GM23248 (cell line): ENCODE measurements at regions not wholly inside any gene's neighbourhood (a gene's known extent, or its start where the extent isn't known, plus 50 kb on each side); places are given as distances from the start of the nearest gene placed in this dataset.

Experiments
- DNase-seq: peaks from one replicate; pipeline ENCODE4 v3.0.0-alpha.2; 2015
- H2AFZ ChIP-seq: fragments of 200-600 bp; sonication (generic); 2 replicates; pipeline ENCODE4 v1.6.1; 2016; ENCODE audit warnings: antibody characterized with exemption
- H3F3A ChIP-seq: fragments of 200-600 bp; sonication (generic); 2 replicates; pipeline ENCODE4 v1.6.1; 2016; ENCODE audit warnings: mild to moderate bottlenecking, antibody characterized with exemption, mixed run types; ENCODE audit not compliant: insufficient read depth
- H3K27ac ChIP-seq: fragments of 200-600 bp; sonication (generic); 2 replicates; pipeline ENCODE4 v1.5.1; 2016; ENCODE audit warnings: mild to moderate bottlenecking
- H3K27me3 ChIP-seq: fragments of 200-600 bp; sonication (generic); replicated peaks from 2 replicates; pipeline ENCODE4 v1.6.1; 2016; ENCODE audit warnings: mild to moderate bottlenecking; ENCODE audit not compliant: insufficient read depth
- H3K36me3 ChIP-seq: fragments of 200-600 bp; sonication (generic); 2 replicates; pipeline ENCODE4 v1.6.1; 2016; ENCODE audit warnings: low read depth, mild to moderate bottlenecking
- H3K4me1 ChIP-seq: fragments of 200-600 bp; sonication (generic); 2 replicates; pipeline ENCODE4 v1.6.1; 2016; ENCODE audit warnings: mild to moderate bottlenecking; ENCODE audit not compliant: insufficient read depth
- H3K4me2 ChIP-seq: fragments of 200-600 bp; sonication (generic); one replicate; pipeline ENCODE4 v1.6.1; 2016; ENCODE audit warnings: mild to moderate bottlenecking; ENCODE audit not compliant: unreplicated experiment
- H3K4me3 ChIP-seq: fragments of 200-600 bp; sonication (generic); 2 replicates; pipeline ENCODE4 v1.5.1; 2016; ENCODE audit warnings: mild to moderate bottlenecking
- H3K79me2 ChIP-seq: fragments of 200-600 bp; sonication (generic); 2 replicates; pipeline ENCODE4 v1.6.1; 2016; ENCODE audit warnings: mild to moderate bottlenecking; ENCODE audit not compliant: insufficient read depth
- H3K9ac ChIP-seq: fragments of 200-600 bp; sonication (generic); 2 replicates; pipeline ENCODE4 v1.6.1; 2016; ENCODE audit warnings: mild to moderate bottlenecking
- H3K9me2 ChIP-seq: fragments of 200-600 bp; sonication (generic); 2 replicates; pipeline ENCODE4 v1.6.1; 2016; ENCODE audit warnings: mixed run types, mild to moderate bottlenecking, moderate library complexity; ENCODE audit not compliant: insufficient read depth
- H3K9me3 ChIP-seq: fragments of 200-600 bp; sonication (generic); one replicate; pipeline ENCODE4 v1.6.1; 2017; ENCODE audit warnings: low read depth
- H4K20me1 ChIP-seq: fragments of 200-600 bp; sonication (generic); 2 replicates; pipeline ENCODE4 v1.6.0; 2016; ENCODE audit not compliant: insufficient read depth
- EZH2 ChIP-seq: fragments of 200-600 bp; sonication (generic); IDR thresholded peaks from 2 replicates; pipeline ENCODE4 v1.6.1; 2018; ENCODE audit warnings: antibody characterized with exemption, mild to moderate bottlenecking; ENCODE audit not compliant: insufficient read depth, poor library complexity, severe bottlenecking
- EZH2phosphoT487 ChIP-seq: fragments of 200-600 bp; sonication (generic); IDR thresholded peaks from 2 replicates; pipeline ENCODE4 v1.6.1; 2018; ENCODE audit warnings: antibody characterized with exemption, moderate library complexity, mild to moderate bottlenecking, low read depth; ENCODE audit not compliant: insufficient read depth
- WGBS, 2 experiments: methylation state at CpG; one replicate each; pipeline ENCODE4 v1.1.6; 2015 to 2017; ENCODE audit warnings: low lambda C conversion rate in 2 of 2, low coverage in 1 of 2; ENCODE audit errors: missing lambda C conversion rate in 2 of 2; 5-methylcytosine and 5-hydroxymethylcytosine counted together
- in situ Hi-C: fragments of 300-500 bp; cut with MboI; formaldehyde crosslinking; loops from 2 replicates; pipeline ENCODE4 v1.15.0; 2020

DNA sequence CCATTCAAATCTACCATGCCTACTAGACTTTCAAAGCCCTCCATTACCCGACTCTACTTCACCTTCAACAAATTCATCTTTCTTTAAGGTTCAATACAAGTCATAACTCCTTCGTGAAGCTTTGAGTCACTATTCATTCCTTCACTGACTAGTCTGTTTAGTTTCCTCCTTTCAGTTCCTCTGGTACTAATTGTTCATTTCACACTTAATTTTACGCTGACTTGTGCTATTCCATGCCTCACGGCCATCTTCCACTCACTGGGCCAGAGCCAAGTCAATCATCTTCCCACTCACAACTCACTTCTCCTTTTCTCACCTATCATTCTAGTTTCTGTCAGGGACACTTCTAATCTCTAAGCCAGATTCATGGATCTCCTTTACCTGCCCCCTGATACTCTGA lies 136.2 kb downstream of the MTX2 start:
- Histone ChIP-seq H3K79me2 (no peaks in the 10 kb centered on the region), H3K4me1 (no peaks in the 10 kb centered on the region; the same call in 1 of the 2 replicates), H2AFZ (no peak overlapping the region), H3K9me3 (no peaks in the 10 kb centered on the region), H4K20me1 (no peaks in the 10 kb centered on the region), H3F3A (no peaks in the 10 kb centered on the region), H3K9ac (no peak overlapping the region), H3K9me2 (no peaks in the 10 kb centered on the region), H3K27ac (no peak overlapping the region), H3K4me2 (no peak overlapping the region), H3K27me3 (no peaks in the 10 kb centered on the region), H3K4me3 (no peak overlapping the region), H3K36me3 (no peaks in the 10 kb centered on the region)
- TF ChIP-seq EZH2 (no peak), EZH2phosphoT487 (no peak)
- no peak for DNase-seq
- WGBS, 2 experiments = no CpG with 5 or more reads among the region's 4 CpGs
- in situ Hi-C loops = no loop called here

DNA sequence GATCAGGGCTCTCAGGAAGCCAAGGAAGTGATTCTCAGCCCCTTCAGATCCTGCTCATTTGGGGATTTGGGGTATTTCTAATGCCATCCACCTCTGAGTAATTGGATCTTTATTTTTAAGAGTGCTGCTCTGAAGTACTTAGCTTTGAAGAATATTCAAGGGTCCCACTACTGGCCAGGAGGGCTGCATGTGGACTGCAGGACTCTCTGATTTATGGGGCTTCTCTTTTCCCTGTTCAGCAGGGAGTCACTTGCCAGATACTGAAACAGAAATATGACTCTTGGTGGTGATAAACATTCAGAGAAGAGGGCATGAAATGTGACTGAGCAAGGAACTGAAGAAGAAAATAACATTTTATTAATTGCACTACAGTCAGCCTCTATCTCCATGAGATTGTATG lies 138.5 kb downstream of the MTX2 start:
- DNase-seq = no peak
- H3K27me3 ChIP-seq = no peaks in the 10 kb centered on the region
- H3K79me2 ChIP-seq = no peaks in the 10 kb centered on the region
- no peak overlapping the region for H3K4me3 ChIP-seq
- no peak for TF ChIP-seq EZH2phosphoT487
- no peak for TF ChIP-seq EZH2
- in situ Hi-C loops = no loop called here
- no peak overlapping the region for H3K4me2 ChIP-seq
- H3K27ac ChIP-seq = no peak overlapping the region
- H3K9me3 ChIP-seq = no peaks in the 10 kb centered on the region
- no peaks in the 10 kb centered on the region for H3F3A ChIP-seq
- H2AFZ ChIP-seq = no peak overlapping the region
- no peaks in the 10 kb centered on the region for H3K36me3 ChIP-seq
- no peaks in the 10 kb centered on the region; the same call in 1 of the 2 replicates for H3K4me1 ChIP-seq
- no peak overlapping the region for H3K9ac ChIP-seq
- no peaks in the 10 kb centered on the region for H4K20me1 ChIP-seq
- H3K9me2 ChIP-seq = peaks cover 4% of the 10 kb centered on the region; the same call in 1 of the 2 replicates

DNA sequence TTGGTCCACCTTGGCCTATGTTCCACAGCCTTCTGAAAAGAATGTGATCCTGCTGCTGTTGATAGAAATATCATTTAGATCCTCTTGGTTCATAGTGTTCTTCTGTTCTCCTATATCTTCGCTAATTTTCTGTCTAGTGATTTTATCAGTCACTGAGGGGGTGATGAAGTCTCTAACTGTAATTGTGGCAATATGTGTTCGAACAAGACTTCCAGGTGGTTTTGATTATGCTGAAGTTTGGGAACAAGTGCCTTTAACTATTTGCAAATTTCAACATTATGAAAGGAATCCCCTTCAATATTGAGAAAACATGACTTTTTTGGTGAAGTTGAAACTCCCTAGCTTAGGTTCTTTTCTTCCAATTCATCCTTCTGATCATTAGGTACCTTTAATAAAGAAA lies 140.4 kb downstream of the MTX2 start:
- H4K20me1 ChIP-seq = no peaks in the 10 kb centered on the region
- H3K9me2 ChIP-seq = peaks cover 4% of the 10 kb centered on the region; the same call in 1 of the 2 replicates
- no peak overlapping the region for H3K4me3 ChIP-seq
- no peak overlapping the region for H3K4me2 ChIP-seq
- H3K27me3 ChIP-seq = no peaks in the 10 kb centered on the region
- no peaks in the 10 kb centered on the region for H3K9me3 ChIP-seq
- no peak overlapping the region for H3K27ac ChIP-seq
- WGBS, 2 experiments = 21 to 26% methylated on average over 2 of the region's 2 CpGs
- DNase-seq = no peak
- no peaks in the 10 kb centered on the region; the same call in 1 of the 2 replicates for H3K4me1 ChIP-seq
- H3K36me3 ChIP-seq = no peaks in the 10 kb centered on the region
- in situ Hi-C loops = no loop called here
- H2AFZ ChIP-seq = peak overlapping the region; percentile 29; the same call in 1 of the 2 replicates
- TF ChIP-seq EZH2 = no peak
- no peak for TF ChIP-seq EZH2phosphoT487
- no peak overlapping the region for H3K9ac ChIP-seq
- H3K79me2 ChIP-seq = no peaks in the 10 kb centered on the region
- H3F3A ChIP-seq = no peaks in the 10 kb centered on the region

DNA sequence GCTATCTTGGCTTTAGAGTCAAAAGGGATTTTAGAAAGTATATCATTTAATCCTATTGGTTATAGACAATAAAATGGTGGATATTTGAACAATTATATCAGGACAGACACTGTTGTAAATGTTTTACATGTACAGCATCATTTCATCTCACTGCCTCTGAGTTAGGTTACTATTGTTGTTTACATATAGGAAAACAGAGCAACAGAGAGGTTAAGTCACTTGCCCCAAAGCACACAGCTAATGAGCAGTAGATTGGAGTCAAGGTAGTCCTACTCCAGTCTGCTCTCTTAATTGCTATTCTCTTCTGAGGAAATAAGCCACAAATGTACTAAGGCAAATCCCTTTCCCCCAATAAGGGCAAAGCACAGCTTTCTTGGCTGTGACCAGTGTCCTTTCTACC lies 142.9 kb downstream of the MTX2 start:
- H3K9me3 ChIP-seq = no peaks in the 10 kb centered on the region
- in situ Hi-C loops = no loop called here
- H3F3A ChIP-seq = no peaks in the 10 kb centered on the region
- no peak overlapping the region for H3K4me2 ChIP-seq
- H2AFZ ChIP-seq = no peak overlapping the region
- H3K36me3 ChIP-seq = no peaks in the 10 kb centered on the region
- H3K4me1 ChIP-seq = no peaks in the 10 kb centered on the region; the same call in 1 of the 2 replicates
- H3K4me3 ChIP-seq = no peak overlapping the region
- DNase-seq = no peak
- no peaks in the 10 kb centered on the region for H4K20me1 ChIP-seq
- peaks cover 4% of the 10 kb centered on the region; the same call in 1 of the 2 replicates for H3K9me2 ChIP-seq
- H3K79me2 ChIP-seq = no peaks in the 10 kb centered on the region
- no peaks in the 10 kb centered on the region for H3K27me3 ChIP-seq
- TF ChIP-seq EZH2phosphoT487 (no peak), EZH2 (no peak)
- H3K27ac ChIP-seq = no peak overlapping the region
- H3K9ac ChIP-seq = no peak overlapping the region

DNA sequence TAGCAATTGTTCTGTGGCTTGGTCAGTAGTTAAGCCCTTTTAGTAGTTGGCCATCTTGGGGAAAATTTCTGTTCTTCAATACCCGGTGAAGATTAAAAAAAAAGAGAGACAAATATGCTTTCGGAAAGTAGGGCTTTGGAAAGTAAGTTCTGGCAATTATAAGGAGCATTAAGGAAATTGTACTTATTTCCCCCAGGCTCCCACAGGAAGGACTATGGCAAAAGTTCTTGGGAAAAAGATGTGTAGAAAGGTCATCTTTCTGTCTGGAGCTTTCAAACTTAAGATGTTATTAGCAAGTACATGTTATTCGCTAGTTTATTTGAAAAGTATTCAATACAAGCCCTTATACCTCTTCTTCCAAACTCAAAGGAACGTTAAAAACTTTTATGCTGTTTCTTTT lies 144.5 kb downstream of the MTX2 start:
- Histone ChIP-seq H3K4me3 (no peak overlapping the region), H3K36me3 (no peaks in the 10 kb centered on the region), H4K20me1 (no peaks in the 10 kb centered on the region), H3K27me3 (no peaks in the 10 kb centered on the region), H3K9me3 (no peaks in the 10 kb centered on the region), H3K9ac (no peak overlapping the region), H2AFZ (no peak overlapping the region), H3K27ac (no peak overlapping the region), H3K4me2 (no peak overlapping the region), H3K4me1 (peaks cover 6% of the 10 kb centered on the region), H3F3A (peaks cover 6% of the 10 kb centered on the region; the same call in 1 of the 2 replicates), H3K9me2 (peaks cover 4% of the 10 kb centered on the region; the same call in 1 of the 2 replicates), H3K79me2 (no peaks in the 10 kb centered on the region)
- TF ChIP-seq EZH2 (no peak), EZH2phosphoT487 (no peak)
- DNase-seq = no peak
- 66 to 69% methylated on average over 4 of the region's 4 CpGs for WGBS, 2 experiments
- in situ Hi-C loops = no loop called here
